ENCODE measurements at regions not wholly inside any gene's neighbourhood (a gene's known extent, or its start where the extent isn't known, plus 50 kb on each side); places are given as distances from the start of the nearest gene placed in this dataset.

- TF ChIP-seq CTCF (IDR thresholded peaks at IDR 0.05; ENCODE audit: low read depth, low read length), result no peak
- no peak for TF ChIP-seq EZH2phosphoT487 (IDR thresholded peaks at IDR 0.05; ENCODE audit: low read depth)
Observed at GRCh38 chr11:41982975-41983374, 523.5 kb upstream of the LRRC4C start.

All from OCI-LY3 (cell line).